Activated naive CD8-positive, alpha-beta T cell treated with anti-CD3 and anti-CD28 coated beads, Interleukin-2, amount 50 U/mL, for 16 hours (primary cell): ENCODE measurements at regions not wholly inside any gene's neighbourhood (a gene's known extent, or its start where the extent isn't known, plus 50 kb on each side); places are given as distances from the start of the nearest gene placed in this dataset.

Source experiments
- DNase-seq: peaks from one replicate; pipeline ENCODE4 v3.0.0-alpha.2; 2020; ENCODE audit warnings: low read depth, low spot score

GRCh38 chr14:38330275-38330674 lies 74.4 kb upstream of the CLEC14A start:
- DNase-seq: no peak

DNA sequence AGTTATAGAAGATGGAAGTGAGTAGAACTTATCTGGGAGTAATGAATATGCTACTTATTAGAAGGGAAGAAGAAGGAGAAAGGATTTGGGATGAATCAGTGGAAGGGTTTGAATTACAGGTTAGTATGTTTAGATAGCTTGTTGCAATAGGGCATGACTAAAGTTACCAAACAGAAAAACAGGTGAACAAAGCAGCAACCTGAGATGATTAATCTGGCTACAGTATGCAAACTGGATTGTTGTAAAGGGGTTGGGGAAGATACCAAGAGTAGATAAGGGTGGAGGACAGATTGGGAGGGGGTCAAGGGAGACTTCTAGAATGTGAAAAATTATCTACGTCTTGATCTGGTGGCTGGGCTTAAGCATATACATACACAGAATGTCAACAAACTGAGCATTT lies 73.4 kb upstream of the CLEC14A start:
- no peak for DNase-seq

- DNase-seq: no peak
These were observed 61.0 kb upstream of the CLEC14A start for GRCh38 chr14:38316922-38317321.

DNA sequence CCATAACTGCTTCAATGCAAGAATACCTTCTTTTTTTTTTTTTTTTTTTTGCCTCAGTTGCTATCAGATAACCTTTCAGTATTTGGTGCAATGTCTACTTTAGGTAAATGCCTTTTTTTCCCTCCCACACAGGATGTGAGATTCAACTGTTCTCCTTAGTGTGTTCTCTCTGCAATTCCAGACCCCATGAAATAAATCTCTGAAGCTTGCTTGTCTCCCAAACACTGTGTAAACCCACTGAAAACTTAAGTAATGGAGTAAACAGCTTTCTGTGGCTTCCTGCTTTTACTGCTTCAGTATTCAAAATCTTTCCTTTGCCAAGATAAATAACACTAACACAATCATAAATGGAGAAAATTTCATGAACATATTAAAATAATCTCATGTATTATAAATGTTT lies 55.8 kb upstream of the CLEC14A start:
- DNase-seq: no peak

DNA sequence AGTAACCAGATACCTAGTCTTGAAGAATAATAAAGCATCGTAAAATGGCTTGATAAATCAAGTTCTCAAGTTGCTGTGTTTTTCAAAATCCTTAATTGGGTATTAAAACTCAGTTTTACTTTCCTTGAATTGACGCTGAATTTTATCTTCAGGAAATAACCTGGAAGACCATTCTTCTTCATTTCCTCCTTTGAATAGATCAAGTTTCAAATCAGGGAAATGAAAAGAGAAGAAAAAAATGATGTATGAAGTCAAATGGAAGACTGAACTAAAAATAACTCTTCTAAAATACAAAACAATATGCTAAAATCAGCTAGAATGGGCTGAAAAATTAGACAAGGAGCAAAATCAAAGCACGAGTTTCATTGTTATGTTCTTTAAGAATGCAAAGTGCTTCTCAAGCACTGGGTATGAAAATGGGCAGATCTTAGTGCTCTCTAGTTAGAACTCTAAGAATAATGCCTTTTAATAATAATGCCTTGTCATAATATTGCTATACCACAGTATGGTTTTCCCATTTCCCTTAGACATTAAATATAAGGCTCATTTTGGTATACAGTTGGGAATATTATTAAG lies 54.6 kb upstream of the CLEC14A start:
- DNase-seq: no peak

- no peak for DNase-seq
These were observed 53.8 kb upstream of the CLEC14A start for GRCh38 chr14:38309522-38310277.
